Fibroblast of pulmonary artery (primary cell): ENCODE measurements at regions not wholly inside any gene's neighbourhood (a gene's known extent, or its start where the extent isn't known, plus 50 kb on each side); places are given as distances from the start of the nearest gene placed in this dataset.

Experiments used
- DNase-seq: peaks from one replicate; pipeline ENCODE4 v3.0.0-alpha.2; 2010; ENCODE audit warnings: low read depth
- H3K4me3 ChIP-seq: replicated peaks from 2 replicates; pipeline ENCODE4 v1.5.1; 2011; ENCODE audit warnings: low read depth, mild to moderate bottlenecking, control low read depth, low read length, moderate library complexity
- TF ChIP-seq, protein P1 (sequence below): IDR thresholded peaks from 2 replicates; pipeline ENCODE4 v1.5.1; 2011; ENCODE audit warnings: mild to moderate bottlenecking, control low read depth, low read length, inconsistent platforms; ENCODE audit errors: missing control alignments

DNA sequence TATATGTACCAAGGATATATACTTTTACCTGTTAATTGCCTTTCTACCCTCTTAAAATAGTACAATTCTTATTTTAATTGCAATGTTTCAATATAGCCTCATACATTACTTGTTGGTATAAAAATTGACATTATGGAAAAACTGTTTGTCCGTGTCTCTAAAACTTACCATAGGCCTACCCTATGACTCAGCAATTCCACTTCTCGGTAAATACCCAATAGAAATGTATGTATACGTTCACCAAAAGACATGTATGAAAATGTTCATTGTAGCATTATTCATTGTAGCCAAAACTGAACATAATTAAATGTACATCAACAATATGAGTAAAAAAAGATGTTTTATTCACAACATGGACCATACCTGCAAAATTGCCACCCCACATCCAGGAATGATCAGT, 679.2 kb upstream of the UBE2E2 start:
- no peak for DNase-seq
- TF ChIP-seq, protein P1, sequence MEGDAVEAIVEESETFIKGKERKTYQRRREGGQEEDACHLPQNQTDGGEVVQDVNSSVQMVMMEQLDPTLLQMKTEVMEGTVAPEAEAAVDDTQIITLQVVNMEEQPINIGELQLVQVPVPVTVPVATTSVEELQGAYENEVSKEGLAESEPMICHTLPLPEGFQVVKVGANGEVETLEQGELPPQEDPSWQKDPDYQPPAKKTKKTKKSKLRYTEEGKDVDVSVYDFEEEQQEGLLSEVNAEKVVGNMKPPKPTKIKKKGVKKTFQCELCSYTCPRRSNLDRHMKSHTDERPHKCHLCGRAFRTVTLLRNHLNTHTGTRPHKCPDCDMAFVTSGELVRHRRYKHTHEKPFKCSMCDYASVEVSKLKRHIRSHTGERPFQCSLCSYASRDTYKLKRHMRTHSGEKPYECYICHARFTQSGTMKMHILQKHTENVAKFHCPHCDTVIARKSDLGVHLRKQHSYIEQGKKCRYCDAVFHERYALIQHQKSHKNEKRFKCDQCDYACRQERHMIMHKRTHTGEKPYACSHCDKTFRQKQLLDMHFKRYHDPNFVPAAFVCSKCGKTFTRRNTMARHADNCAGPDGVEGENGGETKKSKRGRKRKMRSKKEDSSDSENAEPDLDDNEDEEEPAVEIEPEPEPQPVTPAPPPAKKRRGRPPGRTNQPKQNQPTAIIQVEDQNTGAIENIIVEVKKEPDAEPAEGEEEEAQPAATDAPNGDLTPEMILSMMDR: no peak
- no peak overlapping the region for H3K4me3 ChIP-seq

DNA sequence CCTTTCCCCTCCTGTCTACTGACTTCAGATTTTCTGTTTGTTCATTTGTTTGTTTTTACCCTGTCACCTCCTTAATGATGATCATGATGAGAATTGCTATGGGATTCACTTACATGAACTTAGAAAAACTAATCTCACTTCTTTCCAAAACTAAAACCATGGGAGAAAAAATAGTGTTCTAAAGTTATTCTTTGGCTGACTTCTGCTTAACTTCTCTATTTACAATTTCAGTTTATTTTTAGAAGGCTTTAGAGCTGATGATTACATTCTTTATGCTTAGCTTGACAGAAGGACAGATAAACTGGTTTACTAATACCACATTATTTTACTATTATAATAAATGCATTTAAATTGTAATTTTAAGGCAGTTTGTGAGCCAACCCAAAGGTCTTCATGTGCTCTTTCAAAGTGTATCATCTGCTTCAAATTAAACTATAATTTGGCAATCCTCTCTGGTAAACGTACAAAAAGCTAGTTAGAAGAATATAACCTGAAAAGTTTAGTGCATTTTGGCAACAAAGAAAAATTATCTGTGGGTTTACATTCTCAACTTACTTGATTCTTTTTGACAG, 676.8 kb upstream of the UBE2E2 start:
- no peak overlapping the region for H3K4me3 ChIP-seq
- no peak for DNase-seq
- TF ChIP-seq, protein P1: no peak

- H3K4me3 ChIP-seq: no peak overlapping the region
- TF ChIP-seq, protein P1: no peak
- DNase-seq: no peak
Observed at GRCh38 chr3:22536541-22536940, 666.6 kb upstream of the UBE2E2 start.

DNA sequence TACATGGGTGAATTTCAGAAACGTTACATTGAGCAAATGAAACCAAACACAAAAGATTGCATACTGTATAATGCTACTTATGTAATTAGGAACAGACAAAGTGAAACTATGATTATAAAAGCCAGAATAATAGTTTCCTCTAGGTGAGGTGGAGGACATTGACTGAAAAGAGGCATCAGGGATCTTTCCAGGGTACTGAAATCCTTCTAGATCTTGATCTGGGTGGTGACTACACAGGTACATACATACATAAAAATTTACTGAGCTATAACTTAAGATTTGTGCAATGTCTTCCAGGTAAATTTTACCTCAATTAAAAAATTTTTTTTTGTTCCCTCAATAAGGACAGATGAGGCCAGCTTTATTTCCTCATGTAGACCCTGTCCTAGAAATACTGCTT, 665.6 kb upstream of the UBE2E2 start:
- TF ChIP-seq, protein P1: no peak
- DNase-seq: no peak
- no peak overlapping the region for H3K4me3 ChIP-seq

GRCh38 chr3:22542311-22542710, 660.8 kb upstream of the UBE2E2 start:
- TF ChIP-seq, protein P1: no peak
- peak; percentile 2 for DNase-seq
- H3K4me3 ChIP-seq: no peak overlapping the region

- DNase-seq: no peak
- TF ChIP-seq, protein P1: no peak
- H3K4me3 ChIP-seq: no peak overlapping the region
Observed at GRCh38 chr3:22555753-22556435, 647.2 kb upstream of the UBE2E2 start.

GRCh38 chr3:22565393-22565792, 637.7 kb upstream of the UBE2E2 start:
- no peak for DNase-seq
- H3K4me3 ChIP-seq: no peak overlapping the region
- TF ChIP-seq, protein P1: no peak
